GM12878 (cell line): ENCODE measurements at regions not wholly inside any gene's neighbourhood (a gene's known extent, or its start where the extent isn't known, plus 50 kb on each side); places are given as distances from the start of the nearest gene placed in this dataset.

Source experiments
- POLR2A ChIP-seq: IDR thresholded peaks from 2 replicates; pipeline ENCODE4 v1.6.1; 2011; ENCODE audit warnings: low read depth, mild to moderate bottlenecking, low read length
- SIN3A ChIP-seq: IDR thresholded peaks from 2 replicates; pipeline ENCODE4 v1.6.1; 2012; ENCODE audit warnings: low read depth, low read length, improper control_type of control experiment
- TAF1 ChIP-seq: IDR thresholded peaks from 2 replicates; pipeline ENCODE4 v1.6.1; 2011; ENCODE audit warnings: mild to moderate bottlenecking, low read depth, low read length, borderline replicate concordance
- TF ChIP-seq, protein P1 (sequence below), 3 experiments: IDR thresholded peaks in 2 of 3; conservative IDR thresholded peaks in 1 of 3; 2 replicates each; pipeline ENCODE4 v1.5.1; 2011; ENCODE audit warnings: low read depth in 3 of 3, low read length in 3 of 3, mild to moderate bottlenecking in 3 of 3, control low read depth in 2 of 3, moderate library complexity in 2 of 3, inconsistent platforms in 1 of 3, mixed read lengths in 1 of 3; ENCODE audit not compliant: control insufficient read depth in 2 of 3, insufficient read depth in 1 of 3; ENCODE audit errors: extremely low read depth in 1 of 3

DNA sequence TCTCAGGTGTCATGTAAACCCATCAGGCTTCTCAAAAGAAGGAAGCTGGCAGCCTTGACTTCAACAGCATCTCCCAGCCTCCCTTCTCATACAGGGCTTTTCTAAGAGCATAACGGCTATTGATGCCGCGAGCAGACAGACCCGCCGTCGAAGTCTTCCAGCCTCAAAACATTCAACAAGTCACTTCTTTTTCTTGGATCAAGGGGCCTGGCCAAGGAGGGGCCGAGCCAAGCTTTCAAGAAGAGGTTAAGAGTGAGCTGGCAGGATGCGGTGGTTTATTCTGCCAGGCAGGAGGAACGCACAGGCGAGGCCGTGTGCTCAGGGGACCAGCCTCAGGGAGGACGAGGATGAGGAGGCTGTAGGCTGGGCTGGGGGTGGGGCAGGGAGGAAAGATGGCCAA is 102.9 kb upstream of the RFLNA start:
- TF ChIP-seq SIN3A (no peak), TAF1 (no peak), POLR2A (no peak)
- TF ChIP-seq, protein P1, sequence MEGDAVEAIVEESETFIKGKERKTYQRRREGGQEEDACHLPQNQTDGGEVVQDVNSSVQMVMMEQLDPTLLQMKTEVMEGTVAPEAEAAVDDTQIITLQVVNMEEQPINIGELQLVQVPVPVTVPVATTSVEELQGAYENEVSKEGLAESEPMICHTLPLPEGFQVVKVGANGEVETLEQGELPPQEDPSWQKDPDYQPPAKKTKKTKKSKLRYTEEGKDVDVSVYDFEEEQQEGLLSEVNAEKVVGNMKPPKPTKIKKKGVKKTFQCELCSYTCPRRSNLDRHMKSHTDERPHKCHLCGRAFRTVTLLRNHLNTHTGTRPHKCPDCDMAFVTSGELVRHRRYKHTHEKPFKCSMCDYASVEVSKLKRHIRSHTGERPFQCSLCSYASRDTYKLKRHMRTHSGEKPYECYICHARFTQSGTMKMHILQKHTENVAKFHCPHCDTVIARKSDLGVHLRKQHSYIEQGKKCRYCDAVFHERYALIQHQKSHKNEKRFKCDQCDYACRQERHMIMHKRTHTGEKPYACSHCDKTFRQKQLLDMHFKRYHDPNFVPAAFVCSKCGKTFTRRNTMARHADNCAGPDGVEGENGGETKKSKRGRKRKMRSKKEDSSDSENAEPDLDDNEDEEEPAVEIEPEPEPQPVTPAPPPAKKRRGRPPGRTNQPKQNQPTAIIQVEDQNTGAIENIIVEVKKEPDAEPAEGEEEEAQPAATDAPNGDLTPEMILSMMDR (IDR thresholded peaks at IDR 0.05 in 2 of 3, conservative IDR thresholded peaks at IDR 0.05 in 1 of 3; ENCODE audit: control insufficient read depth in 2 of 3, extremely low read depth in 1 of 3, insufficient read depth in 1 of 3, low read depth in 3 of 3, low read length in 3 of 3): no peak
